ENCODE measurements at regions not wholly inside any gene's neighbourhood (a gene's known extent, or its start where the extent isn't known, plus 50 kb on each side); places are given as distances from the start of the nearest gene placed in this dataset.

GRCh38 chr2:2877427-2877826 is 500.2 kb downstream of the EIPR1 start:
- TF ChIP-seq CTCF (IDR thresholded peaks at IDR 0.05; ENCODE audit: low read depth, low read length, poor library complexity, severe bottlenecking) = no peak
- no peak for TF ChIP-seq EZH2phosphoT487 (IDR thresholded peaks at IDR 0.05; ENCODE audit: borderline replicate concordance, low read length)

All from DOHH2 (cell line).